PC-3 (cell line): ENCODE measurements at regions not wholly inside any gene's neighbourhood (a gene's known extent, or its start where the extent isn't known, plus 50 kb on each side); places are given as distances from the start of the nearest gene placed in this dataset.

Experiments used
- ATAC-seq: fragments of 200-7000 bp; cut with Tn5 transposase; 2 replicates; pipeline ENCODE4 v1.9.1; 2020; ENCODE audit warnings: mild to moderate bottlenecking, moderate library complexity
- BruUV-seq: library from RNA; stranded (reverse); fragments of 400-500 nt; replicated peaks from 2 replicates; lab custom pipeline; 2021; lab: Mats Ljungman, UMichigan
- CTCF ChIA-PET: fragments of 300-600 bp; sonication (Branson Sonifier 250); formaldehyde crosslinking; loops from one replicate; lab custom pipeline; 2022; ENCODE audit warnings: antibody characterized with exemption; lab: Charles Lee
- POLR2A ChIA-PET: fragments of 300-600 bp; sonication (Branson Sonifier 250); formaldehyde crosslinking; loops from one replicate; lab custom pipeline; 2022; ENCODE audit warnings: antibody characterized with exemption; ENCODE audit not compliant: unreplicated experiment; lab: Charles Lee
- DNase-seq: peaks from one replicate; pipeline ENCODE4 v3.0.0-alpha.2; 2015
- H2AFZ ChIP-seq: fragments of 300-600 bp; sonication (generic); 2 replicates; pipeline ENCODE4 v1.6.0; 2016; ENCODE audit warnings: antibody characterized with exemption, low read length
- H3F3A ChIP-seq: fragments of 300-600 bp; sonication (generic); one replicate; pipeline ENCODE4 v1.6.0; 2017; ENCODE audit warnings: antibody characterized with exemption, low read length, control low read depth, mild to moderate bottlenecking; ENCODE audit not compliant: unreplicated experiment
- H3K27ac ChIP-seq: fragments of 300-600 bp; sonication (generic); 2 replicates; pipeline ENCODE4 v1.5.1; 2016; ENCODE audit warnings: mild to moderate bottlenecking, low read length
- H3K27me3 ChIP-seq: fragments of 300-600 bp; sonication (generic); 2 replicates; pipeline ENCODE4 v1.6.1; 2016; ENCODE audit warnings: low read length, mixed read lengths
- H3K36me3 ChIP-seq: fragments of 300-600 bp; sonication (generic); 2 replicates; pipeline ENCODE4 v1.6.1; 2016; ENCODE audit warnings: low read depth, mixed run types, low read length, mixed read lengths
- H3K4me1 ChIP-seq: fragments of 300-600 bp; sonication (generic); 2 replicates; pipeline ENCODE4 v1.5.1; 2016; ENCODE audit warnings: low read length; ENCODE audit not compliant: insufficient read depth
- H3K4me2 ChIP-seq: fragments of 300-600 bp; sonication (generic); 2 replicates; pipeline ENCODE4 v1.6.0; 2016; ENCODE audit warnings: low read length
- H3K4me3 ChIP-seq: fragments of 300-600 bp; sonication (generic); 2 replicates; pipeline ENCODE4 v1.5.1; 2016; ENCODE audit warnings: mild to moderate bottlenecking, low read length, mixed read lengths
- H3K79me2 ChIP-seq: fragments of 300-600 bp; sonication (generic); 2 replicates; pipeline ENCODE4 v1.6.1; 2017; ENCODE audit warnings: low read length, mixed read lengths
- H3K9ac ChIP-seq: fragments of 300-600 bp; sonication (generic); 2 replicates; pipeline ENCODE4 v1.6.0; 2016; ENCODE audit warnings: mild to moderate bottlenecking, low read length
- H3K9me2 ChIP-seq: fragments of 300-600 bp; sonication (generic); replicated peaks from 2 replicates; pipeline ENCODE4 v1.6.1; 2016; ENCODE audit warnings: mixed run types, low read length, mixed read lengths
- H3K9me3 ChIP-seq: fragments of 300-600 bp; sonication (generic); 2 replicates; pipeline ENCODE4 v1.6.1; 2016; ENCODE audit warnings: low read length, mixed read lengths
- H4K20me1 ChIP-seq: fragments of 300-600 bp; sonication (generic); 2 replicates; pipeline ENCODE4 v1.6.1; 2016; ENCODE audit warnings: low read length, mixed read lengths
- CTCF ChIP-seq: fragments of 300-600 bp; sonication (generic); conservative IDR thresholded peaks from 2 replicates; pipeline ENCODE4 v1.5.1; 2017; ENCODE audit warnings: antibody characterized with exemption, low read depth, mild to moderate bottlenecking, low read length
- EZH2 ChIP-seq: fragments of 300-600 bp; sonication (generic); IDR thresholded peaks from one replicate; pipeline ENCODE4 v1.6.1; 2017; ENCODE audit warnings: antibody characterized with exemption, mild to moderate bottlenecking, low read length; ENCODE audit not compliant: unreplicated experiment
- EZH2phosphoT487 ChIP-seq: fragments of 300-600 bp; sonication (generic); IDR thresholded peaks from 2 replicates; pipeline ENCODE4 v1.6.1; 2018; ENCODE audit warnings: mild to moderate bottlenecking, antibody characterized with exemption, low read length, borderline replicate concordance
- intact Hi-C: fragments of 100-400 bp; cut with micrococcal nuclease; formaldehyde crosslinking; loops from 2 replicates; pipeline ENCODE4 v1.9.0; 2023

GRCh38 chr1:168819668-168820067 lies 90.7 kb upstream of the DPT start:
- POLR2A ChIA-PET = interaction anchor here (0.6 kb wide), 1 partner anchor 64 kb away, joined by 3 read pairs; no protein-coding TSS in a partner anchor
- no peaks in the 10 kb centered on the region for H3K9me3 ChIP-seq
- no peaks in the 10 kb centered on the region for H4K20me1 ChIP-seq
- H3K36me3 ChIP-seq = no peaks in the 10 kb centered on the region
- H3K9ac ChIP-seq = no peak overlapping the region
- no peaks in the 10 kb centered on the region for H3F3A ChIP-seq
- H3K4me1 ChIP-seq = peaks cover 6% of the 10 kb centered on the region; the same call in 1 of the 2 replicates
- H3K4me3 ChIP-seq = no peak overlapping the region
- H3K27ac ChIP-seq = no peak overlapping the region
- CTCF ChIA-PET = no interaction called here
- DNase-seq = no peak
- no peak overlapping the region for H3K4me2 ChIP-seq
- no peaks in the 10 kb centered on the region for H3K27me3 ChIP-seq
- no TSS peak for BruUV-seq
- no peak for TF ChIP-seq CTCF
- no peak for TF ChIP-seq EZH2phosphoT487
- TF ChIP-seq EZH2 = no peak
- H3K79me2 ChIP-seq = no peaks in the 10 kb centered on the region
- intact Hi-C loops = no loop called here
- ATAC-seq = no peak
- H3K9me2 ChIP-seq = no peaks in the 10 kb centered on the region
- H2AFZ ChIP-seq = no peak overlapping the region

GRCh38 chr1:168821434-168821833 lies 92.4 kb upstream of the DPT start:
- H4K20me1 ChIP-seq = no peaks in the 10 kb centered on the region
- TF ChIP-seq EZH2phosphoT487 = no peak
- TF ChIP-seq CTCF = no peak
- no peak for TF ChIP-seq EZH2
- H3K36me3 ChIP-seq = no peaks in the 10 kb centered on the region
- H3K9ac ChIP-seq = no peak overlapping the region
- no peak overlapping the region for H3K27ac ChIP-seq
- no TSS peak for BruUV-seq
- H3K4me1 ChIP-seq = peaks cover 7% of the 10 kb centered on the region; the same call in 1 of the 2 replicates
- no peak for DNase-seq
- ATAC-seq = no peak
- H3K9me2 ChIP-seq = no peaks in the 10 kb centered on the region
- POLR2A ChIA-PET = no interaction called here
- H3K4me3 ChIP-seq = no peak overlapping the region
- H3K79me2 ChIP-seq = no peaks in the 10 kb centered on the region
- H2AFZ ChIP-seq = no peak overlapping the region
- no peak overlapping the region for H3K4me2 ChIP-seq
- no peaks in the 10 kb centered on the region for H3F3A ChIP-seq
- intact Hi-C loops = no loop called here
- no peaks in the 10 kb centered on the region for H3K9me3 ChIP-seq
- CTCF ChIA-PET = no interaction called here
- no peaks in the 10 kb centered on the region for H3K27me3 ChIP-seq

- H3K4me2 ChIP-seq = no peak overlapping the region
- no peak for ATAC-seq
- H3K36me3 ChIP-seq = no peaks in the 10 kb centered on the region
- DNase-seq = no peak
- H3K4me3 ChIP-seq = no peak overlapping the region
- no peaks in the 10 kb centered on the region for H3K27me3 ChIP-seq
- ChIA-PET CTCF (no interaction called here), POLR2A (no interaction called here)
- H3K79me2 ChIP-seq = no peaks in the 10 kb centered on the region
- no peaks in the 10 kb centered on the region for H4K20me1 ChIP-seq
- no peak overlapping the region for H3K9ac ChIP-seq
- H3K4me1 ChIP-seq = peaks cover 7% of the 10 kb centered on the region; the same call in 1 of the 2 replicates
- intact Hi-C loops = no loop called here
- H3F3A ChIP-seq = no peaks in the 10 kb centered on the region
- no peak for TF ChIP-seq CTCF
- no peak for TF ChIP-seq EZH2
- TF ChIP-seq EZH2phosphoT487 = no peak
- H3K9me3 ChIP-seq = no peaks in the 10 kb centered on the region
- H3K9me2 ChIP-seq = no peaks in the 10 kb centered on the region
- H3K27ac ChIP-seq = no peak overlapping the region
- no TSS peak for BruUV-seq
- H2AFZ ChIP-seq = no peak overlapping the region
Observed at GRCh38 chr1:168822911-168823310, 93.9 kb upstream of the DPT start.
